ENCODE measurements at regions not wholly inside any gene's neighbourhood (a gene's known extent, or its start where the extent isn't known, plus 50 kb on each side); places are given as distances from the start of the nearest gene placed in this dataset.

GRCh38 chr19:31423896-31424295 is 74.7 kb upstream of the TSHZ3 start:
- no peak for ATAC-seq (ENCODE audit: low read depth)
- intact Hi-C loops (cut with micrococcal nuclease), result no loop called here
- WGBS, 2 experiments (ENCODE audit: extremely low coverage in 2 of 2, insufficient read length in 1 of 2), result no CpG with 5 or more reads among the region's 2 CpGs

More at GRCh38 chr19:31423896-31424295, 74.7 kb upstream of the TSHZ3 start:
- Histone ChIP-seq H2AK9ac (replicated peaks; ENCODE audit: low read depth, low read length, poor library complexity) (no peak overlapping the region), H3K56ac (ENCODE audit: extremely low read depth, insufficient read depth, low read length) (no peak overlapping the region), H3K9me1 (ENCODE audit: insufficient read depth, low read length) (no peaks in the 10 kb centered on the region), H3K4me2 (ENCODE audit: low read depth, low read length) (no peak overlapping the region), H3K23ac (ENCODE audit: low read depth, low read length) (no peak overlapping the region), H2BK20ac (ENCODE audit: low read depth, low read length) (no peak overlapping the region), H3K14ac (replicated peaks; ENCODE audit: low read depth, low read length) (no peak overlapping the region), H2BK5ac (ENCODE audit: low read depth, low read length, poor library complexity, severe bottlenecking) (no peak overlapping the region), H3K9me3 (ENCODE audit: control insufficient read depth, insufficient read depth, low read length) (no peaks in the 10 kb centered on the region), H3K4ac (ENCODE audit: low read depth, low read length) (no peak overlapping the region), H4K8ac (ENCODE audit: low read depth in 2 of 2, low read length in 2 of 2) (no peak overlapping the region), H2BK120ac (ENCODE audit: low read depth, low read length) (no peak overlapping the region), H2AFZ (replicated peaks; ENCODE audit: low read length, poor library complexity) (no peak overlapping the region), H4K5ac (ENCODE audit: low read depth, low read length) (no peak overlapping the region), H3K9ac (ENCODE audit: low read depth, low read length) (no peak overlapping the region), H4K91ac (ENCODE audit: insufficient read depth, low read depth, low read length) (no peak overlapping the region), H3K27ac (ENCODE audit: insufficient read depth, low read length) (no peak overlapping the region), H3K18ac (ENCODE audit: low read depth, low read length) (no peak overlapping the region), H2BK15ac (ENCODE audit: low read depth, low read length) (no peak overlapping the region), H3K27me3 (ENCODE audit: control insufficient read depth, insufficient read depth, low read length) (peaks cover 4% of the 10 kb centered on the region), H3K4me1 (ENCODE audit: control insufficient read depth, insufficient read depth, low read length) (peaks cover 2% of the 10 kb centered on the region; the same call in 1 of the 2 replicates), H3K4me3 (ENCODE audit: insufficient read depth, low read depth, low read length) (no peak overlapping the region), H4K20me1 (ENCODE audit: insufficient read depth, low read length) (no peaks in the 10 kb centered on the region), H3K79me1 (ENCODE audit: low read depth in 1 of 2, low read length in 2 of 2) (no peaks in the 10 kb centered on the region), H2AK5ac (ENCODE audit: low read depth, low read length) (no peak overlapping the region), H3K36me3 (ENCODE audit: control insufficient read depth, insufficient read depth, low read length) (no peaks in the 10 kb centered on the region)
- dilution Hi-C loops (cut with HindIII; ENCODE audit: low sequenced_read_pairs, unreplicated experiment) (no loop called here), in situ Hi-C loops (cut with MboI; ENCODE audit: low sequenced_read_pairs) (no loop called here)
- DNase-seq, result no peak
- TF ChIP-seq MAFK (IDR thresholded peaks at IDR 0.05; ENCODE audit: low read depth, low read length) (peak; percentile 90), CEBPB (IDR thresholded peaks at IDR 0.05; ENCODE audit: low read depth, low read length) (no peak), POLR2A (IDR thresholded peaks at IDR 0.05; ENCODE audit: low read depth, low read length) (no peak), MXI1 (IDR thresholded peaks at IDR 0.05; ENCODE audit: borderline replicate concordance, low read depth, low read length) (no peak)
- ChIA-PET POLR2A (ENCODE audit: unreplicated experiment) (no interaction called here), CTCF (no interaction called here)
- BruUV-seq (replicated peaks), result no TSS peak

Measured in IMR-90 (cell line).